ENCODE measurements at regions not wholly inside any gene's neighbourhood (a gene's known extent, or its start where the extent isn't known, plus 50 kb on each side); places are given as distances from the start of the nearest gene placed in this dataset.

DNA sequence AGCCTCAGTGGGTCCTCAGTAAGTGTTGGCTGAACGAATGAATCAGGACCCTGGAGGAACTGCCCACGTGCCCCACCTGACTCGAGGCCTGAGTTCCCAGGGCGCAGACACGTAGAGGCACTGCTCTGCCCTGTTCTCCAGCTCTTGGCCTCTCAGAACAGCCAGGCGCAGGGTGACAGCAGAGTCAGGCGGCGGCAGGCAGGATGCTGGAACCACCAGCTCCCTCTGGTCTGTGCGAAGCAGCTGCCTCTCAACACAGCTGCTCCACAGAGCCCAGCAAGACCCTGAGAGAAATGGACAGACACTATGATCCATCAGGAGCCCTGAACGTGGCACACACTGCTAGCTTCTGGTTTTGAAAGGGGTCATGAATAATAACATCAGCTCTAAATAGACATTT is 53.1 kb upstream of the BCO1 start:
- DNase-seq (ENCODE audit: low read depth in 2 of 2): no peak

DNA sequence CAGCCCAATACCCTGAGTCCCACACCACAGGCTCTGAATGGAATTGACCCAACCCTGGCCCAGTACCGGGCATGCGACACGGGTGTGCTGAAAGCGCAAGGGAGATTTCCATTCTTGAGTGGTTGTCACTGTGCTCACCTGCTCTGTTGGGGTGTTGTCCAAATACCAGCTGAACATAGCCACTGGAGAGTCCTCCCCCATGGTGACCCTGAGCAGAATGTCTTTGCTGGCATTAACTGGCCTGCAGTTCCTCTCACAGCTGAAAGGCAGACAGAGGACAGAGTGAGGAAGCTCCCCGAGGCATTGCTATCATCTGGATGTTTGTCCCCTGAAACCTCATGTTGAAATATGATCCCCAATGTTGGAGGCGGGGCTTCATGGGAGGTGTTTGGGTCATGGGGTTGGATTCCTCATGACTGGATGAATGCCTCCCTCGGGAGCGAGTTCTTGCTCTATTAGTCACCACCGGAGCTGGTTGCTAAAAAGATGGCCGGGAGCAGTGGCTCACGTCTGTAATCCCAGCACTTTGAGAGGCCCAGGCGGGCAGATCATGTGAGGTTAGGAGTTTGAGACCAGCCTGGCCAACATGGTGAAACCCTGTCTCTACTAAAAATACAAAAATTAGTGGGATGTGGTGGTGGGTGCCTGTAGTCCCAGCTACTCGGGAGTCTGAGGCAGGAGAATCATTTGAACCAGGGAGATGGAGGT is 57.3 kb upstream of the BCO1 start:
- peak; percentile 83 to 86 for DNase-seq (ENCODE audit: low read depth in 2 of 2)

DNA sequence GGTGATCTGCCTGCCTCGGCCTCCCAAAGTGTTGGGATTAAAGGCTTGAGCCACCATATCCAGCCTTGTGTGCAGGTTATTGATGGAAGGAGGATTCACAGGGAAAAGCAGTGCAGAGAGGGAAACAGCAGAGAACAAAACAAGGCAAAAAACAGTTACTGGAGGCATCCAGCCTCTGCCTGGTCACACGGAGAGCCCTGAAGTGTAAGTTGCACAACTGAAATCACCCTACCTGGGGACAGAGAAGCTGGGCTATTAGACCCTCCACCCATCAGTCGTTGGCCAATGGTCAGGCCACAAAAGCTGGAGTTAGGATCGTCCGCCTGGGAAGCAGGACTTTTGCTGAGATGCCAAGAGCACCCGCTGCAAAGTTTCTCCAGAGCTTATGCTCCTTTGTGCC is 57.9 kb upstream of the BCO1 start:
- no peak for DNase-seq (ENCODE audit: low read depth in 2 of 2)

DNA sequence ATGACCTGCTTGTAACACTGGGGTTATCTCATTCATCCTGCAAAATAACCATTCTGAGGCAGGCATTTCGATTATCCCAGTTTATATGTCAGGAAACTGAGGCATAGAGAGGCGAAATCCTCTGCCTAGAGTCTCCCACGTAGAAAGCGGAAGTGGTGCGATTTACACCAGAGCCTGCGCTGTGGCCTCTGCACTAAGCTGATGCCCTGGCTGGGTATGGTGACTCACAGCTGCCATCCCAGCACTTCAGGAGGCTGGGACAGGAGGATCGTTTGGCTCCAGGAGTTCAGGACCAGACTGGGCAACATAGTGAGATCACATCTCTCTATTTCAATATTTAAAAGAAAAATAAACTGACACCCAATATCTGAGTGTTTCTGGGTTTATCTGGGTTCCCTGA is 59.3 kb upstream of the BCO1 start:
- DNase-seq (ENCODE audit: low read depth in 2 of 2): no peak

DNA sequence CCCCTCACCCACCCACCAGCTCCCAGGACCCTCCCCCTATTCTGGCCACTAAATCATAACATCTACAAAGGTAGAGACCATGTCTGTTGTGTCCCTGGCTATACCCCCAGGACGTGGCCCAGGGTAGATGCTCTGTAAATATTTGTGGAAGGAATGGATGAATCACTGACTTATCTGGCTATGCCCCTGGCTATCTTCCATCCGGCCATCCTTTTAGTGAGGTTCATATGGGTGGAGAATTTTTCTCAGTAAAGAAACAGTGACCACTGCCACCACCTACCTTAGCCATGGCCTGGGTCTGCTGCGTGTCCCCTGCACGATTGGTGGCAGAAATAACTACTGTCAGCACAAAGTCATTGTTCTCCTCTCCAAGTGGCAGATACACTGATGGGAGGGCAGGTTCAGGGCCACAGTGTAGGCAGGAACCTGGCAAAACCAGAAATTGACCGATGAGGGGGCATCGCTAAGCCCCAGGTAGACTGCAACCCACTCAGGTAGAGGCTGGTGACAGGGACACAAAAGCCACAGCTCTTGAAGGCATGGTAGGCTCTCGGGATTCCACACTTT is 63.1 kb upstream of the BCO1 start:
- no peak for DNase-seq (ENCODE audit: low read depth in 2 of 2)

DNA sequence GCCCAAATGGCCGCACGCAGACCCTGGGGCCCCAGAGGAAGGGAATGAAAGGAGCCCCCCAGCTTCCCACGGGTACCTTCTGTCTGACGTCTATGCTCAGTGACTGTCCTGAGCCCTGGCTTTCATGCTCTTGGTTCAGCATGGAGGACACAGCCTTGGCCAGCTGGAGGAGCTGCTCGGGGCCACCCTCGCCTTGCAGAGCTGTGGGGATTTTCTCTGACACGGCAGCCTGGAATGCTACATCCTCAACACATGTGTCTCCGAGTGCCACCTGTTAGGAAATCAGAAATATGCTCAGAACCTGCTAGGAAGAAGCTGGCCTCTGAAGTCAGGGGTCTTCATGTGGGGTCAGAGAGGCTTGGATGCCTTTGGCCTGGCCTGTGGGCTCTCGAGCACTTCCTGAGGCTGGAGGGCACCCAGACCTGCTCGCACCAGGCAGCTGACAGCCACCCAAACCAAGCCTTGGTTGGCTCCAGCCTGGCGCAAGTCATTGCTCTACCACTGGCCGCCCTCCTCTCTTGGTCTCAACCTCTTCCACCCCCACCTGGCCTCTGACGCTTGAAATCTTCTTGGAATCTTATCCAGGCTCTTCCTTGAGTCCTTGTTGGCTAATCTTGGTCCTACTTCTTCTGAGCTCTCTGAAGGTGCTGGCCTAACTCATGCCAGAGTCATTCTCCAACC is 63.7 kb upstream of the BCO1 start:
- DNase-seq (ENCODE audit: low read depth in 2 of 2): no peak

DNA sequence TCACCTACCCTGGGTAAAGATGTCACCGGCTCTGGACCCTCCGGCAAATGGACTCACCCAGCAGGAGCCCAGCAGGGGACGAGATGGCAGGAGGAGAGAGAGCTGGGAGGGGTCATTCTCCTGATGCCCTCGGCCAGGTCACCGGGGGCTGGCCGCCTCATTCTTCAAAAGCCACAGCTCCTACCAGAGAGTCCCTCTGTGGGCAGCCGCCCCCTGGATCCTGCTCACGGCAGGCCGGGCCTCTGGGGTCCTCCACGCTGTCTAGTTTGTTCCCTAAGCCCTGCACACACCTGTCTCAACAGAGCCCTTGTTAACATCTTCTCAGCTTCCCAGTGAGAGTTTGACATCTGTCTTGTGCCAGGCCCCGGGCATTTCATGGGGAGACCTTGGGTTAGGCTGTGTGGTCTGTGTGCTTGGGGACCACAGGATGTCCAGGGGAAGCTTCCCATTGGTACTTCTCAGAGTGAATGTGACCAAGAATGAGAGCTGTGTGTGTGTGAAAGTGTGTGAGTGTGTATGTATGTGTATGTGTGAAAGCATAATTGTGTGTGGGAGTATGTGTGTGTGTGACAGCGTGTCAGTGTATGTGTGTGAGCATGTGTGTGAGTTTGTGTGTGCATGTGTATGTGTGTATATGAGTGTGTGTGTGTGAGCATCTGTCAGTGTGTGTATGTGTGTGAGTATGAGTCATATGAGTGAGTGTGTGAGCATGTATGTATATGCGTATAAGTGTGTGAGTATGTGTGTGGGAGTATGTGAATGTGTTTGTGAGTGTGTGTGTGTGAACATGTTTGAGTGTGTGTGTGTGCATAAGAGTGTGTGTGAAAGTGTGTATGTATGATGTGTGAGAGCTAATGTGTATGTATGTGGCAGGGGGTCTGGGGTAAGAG is 65.5 kb upstream of the BCO1 start:
- no peak for DNase-seq (ENCODE audit: low read depth in 2 of 2)

DNA sequence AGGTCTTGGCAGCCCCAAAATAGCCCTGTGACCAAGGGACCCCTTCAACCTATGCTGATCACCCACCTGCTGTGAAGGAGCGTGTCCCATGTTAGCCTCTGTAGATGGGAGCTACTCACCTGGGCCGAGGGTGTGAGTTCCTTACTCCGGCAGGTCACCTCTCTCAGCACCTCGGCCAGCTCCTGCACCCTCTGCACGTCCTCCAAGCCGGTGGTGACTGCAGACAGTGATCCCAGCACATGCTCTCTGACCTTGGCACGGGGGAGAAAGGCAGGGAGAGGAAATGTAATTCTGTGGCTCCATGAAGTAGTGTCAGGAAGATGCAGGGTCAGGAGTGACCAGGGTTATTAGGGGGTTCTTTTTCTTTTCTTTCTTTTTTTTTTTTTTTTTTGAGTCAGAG is 67.7 kb upstream of the BCO1 start:
- no peak for DNase-seq (ENCODE audit: low read depth in 2 of 2)

DNA sequence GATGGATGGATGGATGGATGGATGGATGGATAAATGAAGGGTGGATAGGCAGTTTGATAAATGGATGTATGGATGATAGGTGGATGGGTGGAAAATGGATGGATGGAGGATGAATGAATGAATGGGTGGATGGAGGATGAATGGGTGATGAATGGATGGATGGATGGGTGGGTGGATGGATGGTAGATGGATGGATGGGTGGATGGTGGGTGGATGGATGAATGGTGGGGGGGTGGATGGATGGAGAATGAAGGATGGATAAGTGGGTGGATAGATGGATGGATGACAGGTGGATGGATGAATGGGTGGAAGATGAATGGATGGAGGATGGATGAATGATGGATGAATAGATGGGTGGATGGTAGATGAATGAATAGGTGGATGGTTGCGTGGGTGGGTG is 70.1 kb upstream of the BCO1 start:
- no peak for DNase-seq (ENCODE audit: low read depth in 2 of 2)

DNA sequence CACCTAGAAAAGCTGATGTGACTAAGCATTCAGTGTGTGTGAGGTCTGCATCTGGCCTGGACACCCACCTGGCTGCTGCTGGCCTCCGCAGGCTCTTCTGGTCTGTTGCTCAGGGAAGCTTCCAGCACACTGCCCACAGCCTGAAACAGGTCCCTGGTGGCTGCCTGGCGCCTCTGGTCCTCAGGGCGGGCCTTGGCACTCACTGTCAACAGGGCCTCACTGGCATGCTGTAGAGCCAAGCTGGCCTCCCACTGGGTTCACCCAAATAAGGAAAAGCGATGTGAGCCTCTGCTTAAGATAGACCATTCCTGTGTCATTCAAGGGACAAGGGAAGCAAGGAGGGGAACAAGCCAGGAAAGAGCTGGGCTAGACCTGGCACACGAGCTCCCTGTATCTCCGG is 70.6 kb upstream of the BCO1 start:
- no peak for DNase-seq (ENCODE audit: low read depth in 2 of 2)

DNA sequence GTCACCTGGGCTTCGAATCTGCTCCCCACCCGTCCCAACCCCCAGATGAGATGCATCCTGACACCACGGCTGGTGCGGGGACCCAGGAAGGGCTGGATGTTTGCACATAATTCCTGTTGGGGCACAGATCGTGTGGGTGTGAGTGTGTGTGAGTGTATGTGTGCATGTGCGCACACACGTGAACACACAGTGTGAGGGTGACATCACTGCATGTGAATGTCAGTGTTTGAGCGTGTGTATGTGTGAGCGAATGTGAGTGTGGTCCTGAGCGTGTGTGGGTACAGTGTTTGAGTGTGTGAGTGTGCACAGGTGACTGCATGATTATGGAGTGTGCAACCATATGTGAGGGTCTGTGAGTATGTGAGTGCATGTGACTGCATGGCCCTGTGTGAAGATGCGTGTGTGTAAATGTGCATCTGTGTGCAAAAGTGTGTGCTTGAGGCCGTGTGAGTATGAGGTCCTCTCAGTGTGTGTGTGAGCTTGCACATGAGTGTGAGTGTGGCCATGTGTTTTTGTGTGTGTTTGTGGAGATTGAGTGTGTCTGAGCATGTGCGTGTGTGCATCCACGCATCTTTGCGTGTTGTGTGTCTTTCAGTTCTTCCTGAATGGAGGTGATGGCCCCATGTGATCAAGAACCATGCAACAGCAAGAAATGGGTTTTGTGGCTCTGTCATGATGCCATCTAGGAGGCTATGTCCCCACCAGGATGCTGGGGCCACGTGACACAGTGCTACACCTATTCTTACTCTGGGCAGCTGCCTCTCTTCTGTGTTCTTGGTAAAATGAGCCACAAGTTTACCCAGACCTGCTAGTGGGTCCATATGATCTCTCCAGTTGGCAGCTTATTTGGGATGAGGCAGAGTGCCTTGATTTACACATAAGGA is 70.5 kb upstream of the GCSH start:
- no peak for DNase-seq (ENCODE audit: low read depth in 2 of 2)

DNA sequence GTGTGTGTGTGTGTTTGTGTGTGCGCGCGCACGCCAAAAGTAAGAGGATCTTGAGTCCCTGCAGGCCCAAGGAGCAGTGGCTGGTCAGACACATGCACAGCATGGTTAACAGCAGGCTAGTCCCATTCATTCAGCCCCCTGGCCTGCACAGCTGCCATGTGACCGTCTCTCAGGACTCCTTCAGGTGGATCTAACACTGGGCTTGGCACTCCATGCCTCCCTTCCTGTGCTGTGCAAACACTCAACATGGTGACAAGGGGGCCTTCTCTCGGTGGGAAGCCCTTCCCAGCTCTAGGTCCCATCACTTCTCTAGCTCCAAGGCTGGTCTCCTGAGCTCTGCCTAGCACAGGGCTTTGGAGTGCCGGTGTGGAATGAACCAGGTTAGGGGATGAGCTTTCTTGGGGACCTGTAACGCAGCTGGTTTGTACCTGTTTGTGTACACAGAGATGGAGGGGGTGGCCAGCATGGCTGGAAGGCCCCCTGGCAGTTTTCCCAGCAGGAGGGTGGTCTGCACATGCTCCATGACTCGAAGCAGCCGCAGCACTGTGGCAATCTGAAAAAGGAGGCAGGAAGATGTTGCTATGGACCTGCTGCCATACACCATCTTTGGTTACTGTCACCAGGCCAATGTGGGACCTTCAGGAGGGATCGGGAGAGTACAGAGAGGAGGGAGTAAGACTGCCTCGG is 69.4 kb upstream of the GCSH start:
- no peak for DNase-seq (ENCODE audit: low read depth in 2 of 2)

DNA sequence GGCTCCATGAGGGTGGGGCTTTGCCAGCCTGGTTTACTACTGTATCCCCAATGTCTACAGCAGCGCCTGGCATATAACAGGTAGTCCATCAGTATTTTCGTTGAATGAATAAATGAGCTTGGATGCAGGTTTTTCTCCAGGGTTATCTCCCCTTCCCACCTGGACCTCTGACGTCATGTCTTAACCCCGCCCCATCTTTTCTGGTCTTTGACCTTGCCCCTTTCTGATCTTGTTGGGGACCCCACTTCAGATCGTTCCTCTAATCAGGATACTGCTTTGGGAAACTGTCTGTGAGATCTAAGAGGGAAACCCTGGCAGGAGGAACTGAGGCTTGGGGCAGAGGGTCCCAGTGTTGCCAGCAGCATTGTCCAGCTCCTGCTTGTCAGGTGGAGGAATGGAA is 68.8 kb upstream of the GCSH start:
- no peak for DNase-seq (ENCODE audit: low read depth in 2 of 2)

DNA sequence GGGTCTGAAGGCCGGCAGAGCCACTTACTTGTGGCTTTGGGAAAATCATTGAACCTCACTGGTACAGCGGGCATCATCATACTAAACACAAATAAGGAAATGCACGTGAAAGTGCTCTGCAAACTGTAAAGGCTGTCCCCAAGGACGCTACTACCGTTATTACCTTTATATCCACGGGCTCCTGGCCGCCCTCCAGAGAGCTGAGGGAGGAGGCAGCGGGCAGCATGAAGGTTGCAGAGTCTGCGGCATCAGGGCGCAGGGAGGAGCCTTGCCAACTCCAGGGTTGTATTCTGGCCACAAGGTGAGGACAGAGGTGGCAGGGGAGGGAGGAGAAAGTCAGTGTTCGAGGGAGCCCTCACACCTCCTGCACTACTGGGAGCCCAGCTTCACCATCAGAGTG is 68.3 kb upstream of the GCSH start:
- no peak for DNase-seq (ENCODE audit: low read depth in 2 of 2)

DNA sequence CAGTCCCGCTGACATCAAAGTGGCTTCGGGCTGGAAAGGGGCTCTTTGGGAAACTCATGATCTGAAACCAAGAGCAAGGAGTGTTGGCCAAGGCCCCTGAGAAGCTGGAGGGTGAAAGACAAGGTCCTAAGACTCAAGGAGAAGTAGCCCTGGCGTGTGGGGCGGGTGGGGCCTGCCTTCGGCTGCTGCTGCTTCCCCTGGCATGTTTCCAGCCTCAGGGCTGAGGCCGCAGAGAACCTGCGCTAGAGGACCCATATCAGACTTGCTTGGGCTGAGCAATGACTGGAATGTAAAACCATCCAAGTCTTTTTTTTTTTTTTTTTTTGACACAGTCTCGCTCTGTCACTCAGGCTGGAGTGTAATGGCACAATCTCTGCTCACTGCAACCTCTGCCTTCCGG is 67.5 kb upstream of the GCSH start:
- DNase-seq (ENCODE audit: low read depth in 2 of 2): no peak

DNA sequence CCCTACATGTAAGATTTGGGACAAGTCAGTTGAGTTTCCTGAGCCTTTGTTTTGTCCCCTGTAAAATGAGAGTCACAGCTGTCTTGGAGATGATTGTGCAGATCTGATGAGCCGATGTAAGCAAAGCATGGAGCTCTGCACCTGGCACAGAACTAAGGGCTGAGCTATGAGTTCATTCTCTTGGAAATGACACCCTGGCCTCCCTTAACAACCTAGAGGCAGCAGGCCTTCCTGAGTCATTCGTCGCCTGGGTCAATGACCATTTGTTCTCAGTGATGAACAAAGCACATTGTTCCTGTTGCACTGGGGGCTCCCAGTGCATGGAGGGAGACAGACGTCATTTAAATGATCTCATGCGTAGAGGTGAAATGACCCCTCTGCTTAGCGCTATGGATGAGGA is 62.8 kb upstream of the GCSH start:
- no peak for DNase-seq (ENCODE audit: low read depth in 2 of 2)

DNA sequence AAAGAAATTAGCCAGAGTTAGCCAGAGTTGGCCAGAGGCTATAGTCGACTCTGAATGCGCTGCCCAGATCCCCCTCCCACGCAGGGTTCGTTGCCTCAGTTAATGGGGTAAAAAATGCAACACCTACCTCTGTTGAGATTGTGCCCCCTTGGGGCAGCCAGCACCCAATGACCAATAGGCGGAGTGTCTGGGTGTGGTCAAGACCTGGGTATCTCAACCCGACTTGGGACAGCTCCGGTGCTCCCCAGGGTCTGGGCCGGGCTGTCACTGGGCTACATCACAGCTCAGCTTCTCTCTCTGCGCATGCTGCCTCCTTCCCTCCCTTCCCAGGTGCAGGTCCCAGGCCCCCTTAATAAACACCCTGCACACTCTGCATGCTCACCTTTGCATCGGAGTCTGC is 59.6 kb upstream of the GCSH start:
- DNase-seq (ENCODE audit: low read depth in 2 of 2): no peak

DNA sequence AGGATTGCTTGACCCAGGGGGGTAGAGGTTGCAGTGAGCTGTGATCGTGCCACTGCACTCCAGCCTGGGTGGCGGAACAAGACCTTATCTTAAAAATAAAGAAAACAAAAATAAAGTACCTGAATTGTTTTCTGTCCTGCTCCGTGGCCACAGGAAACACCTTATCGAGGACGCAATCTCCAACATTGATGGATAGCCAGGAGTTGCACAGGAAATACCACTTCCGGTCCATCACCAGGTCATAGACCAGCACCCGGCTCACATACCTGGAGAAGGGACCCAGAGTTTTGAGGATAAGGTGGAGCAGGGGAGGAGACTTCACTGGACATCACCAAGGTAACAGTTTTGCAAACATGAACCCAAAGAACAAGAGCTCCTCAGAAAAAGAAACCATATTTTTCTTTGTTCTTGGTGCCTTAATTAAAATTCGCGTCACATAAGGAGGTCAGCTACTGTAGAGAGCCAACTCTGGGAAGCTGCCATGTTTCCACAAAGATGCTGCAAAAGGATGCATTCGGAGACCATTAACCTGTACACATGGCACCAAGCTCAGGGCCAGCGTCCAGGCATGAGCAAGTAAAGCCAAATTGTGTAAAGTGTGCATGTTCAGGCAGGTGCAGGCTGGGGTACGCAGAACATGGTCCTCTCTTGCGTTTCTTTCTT is 55.6 kb upstream of the GCSH start:
- no peak for DNase-seq (ENCODE audit: low read depth in 2 of 2)

DNA sequence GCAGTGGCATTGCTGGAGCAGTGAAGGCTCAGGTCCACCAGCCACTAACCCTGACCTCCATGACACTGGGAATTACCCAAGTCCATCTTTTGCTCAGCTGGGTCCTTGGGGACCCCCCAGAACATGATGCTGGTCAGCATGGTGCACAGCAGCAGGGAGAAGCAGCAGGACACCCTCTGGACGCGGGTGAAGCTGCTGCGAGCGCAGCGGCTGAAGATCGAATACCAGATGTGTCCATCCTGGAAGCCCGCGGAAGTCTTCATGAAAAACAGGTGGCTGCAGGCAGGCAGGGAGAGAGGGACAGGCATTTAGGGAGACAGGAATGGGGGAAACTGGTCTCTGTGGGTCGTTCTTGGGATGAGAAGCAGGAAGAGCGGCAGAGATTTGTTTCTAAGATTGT is 53.4 kb upstream of the GCSH start:
- no peak for DNase-seq (ENCODE audit: low read depth in 2 of 2)

DNA sequence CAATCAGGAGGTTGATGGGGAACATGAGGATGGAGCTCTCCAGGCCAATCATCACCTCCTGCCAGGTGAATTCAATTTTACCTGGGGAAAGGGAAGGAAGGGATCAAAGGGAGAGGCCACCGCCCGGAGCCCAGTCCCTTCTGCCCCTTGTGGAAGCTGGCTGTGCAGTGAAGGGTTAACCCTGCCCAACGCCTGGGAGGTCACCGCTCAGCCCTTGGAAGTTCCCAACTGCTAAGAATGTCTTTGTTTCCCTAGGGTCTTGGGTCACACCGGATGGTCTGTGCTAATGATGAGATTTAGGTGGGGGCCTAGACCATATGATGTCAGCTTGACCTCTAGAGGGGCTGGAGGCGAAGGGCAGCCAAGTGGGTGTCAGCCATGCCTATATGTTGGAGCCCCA is 52.1 kb upstream of the GCSH start:
- no peak for DNase-seq (ENCODE audit: low read depth in 2 of 2)
